ENCODE measurements at regions not wholly inside any gene's neighbourhood (a gene's known extent, or its start where the extent isn't known, plus 50 kb on each side); places are given as distances from the start of the nearest gene placed in this dataset.
"Not testable (repeated sequence)": the region's sequence is repeated elsewhere in the genome, so short reads cannot be mapped to it uniquely, and the experiment has no call there.

DNA sequence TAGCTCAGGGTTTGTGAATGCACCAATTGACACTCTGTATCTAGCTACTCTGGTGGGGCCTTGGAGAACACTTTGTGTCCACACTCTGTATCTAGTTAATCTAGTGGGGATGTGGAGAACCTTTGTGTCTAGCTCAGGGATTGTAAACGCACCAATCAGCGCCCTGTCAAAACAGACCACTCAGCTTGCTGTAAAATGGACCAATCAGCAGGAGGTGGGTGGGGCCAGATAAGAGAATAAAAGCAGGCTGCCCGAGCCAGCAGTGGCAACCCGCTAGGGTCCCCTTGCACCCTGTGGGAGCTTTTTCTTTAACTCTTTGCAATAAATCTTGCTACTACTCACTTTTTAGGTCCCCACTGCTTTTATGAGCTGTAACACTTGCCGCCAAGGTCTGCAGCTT is 115.6 kb upstream of the MBNL1 start:
- DNase-seq (ENCODE audit: low spot score): not testable (repeated sequence)

DNA sequence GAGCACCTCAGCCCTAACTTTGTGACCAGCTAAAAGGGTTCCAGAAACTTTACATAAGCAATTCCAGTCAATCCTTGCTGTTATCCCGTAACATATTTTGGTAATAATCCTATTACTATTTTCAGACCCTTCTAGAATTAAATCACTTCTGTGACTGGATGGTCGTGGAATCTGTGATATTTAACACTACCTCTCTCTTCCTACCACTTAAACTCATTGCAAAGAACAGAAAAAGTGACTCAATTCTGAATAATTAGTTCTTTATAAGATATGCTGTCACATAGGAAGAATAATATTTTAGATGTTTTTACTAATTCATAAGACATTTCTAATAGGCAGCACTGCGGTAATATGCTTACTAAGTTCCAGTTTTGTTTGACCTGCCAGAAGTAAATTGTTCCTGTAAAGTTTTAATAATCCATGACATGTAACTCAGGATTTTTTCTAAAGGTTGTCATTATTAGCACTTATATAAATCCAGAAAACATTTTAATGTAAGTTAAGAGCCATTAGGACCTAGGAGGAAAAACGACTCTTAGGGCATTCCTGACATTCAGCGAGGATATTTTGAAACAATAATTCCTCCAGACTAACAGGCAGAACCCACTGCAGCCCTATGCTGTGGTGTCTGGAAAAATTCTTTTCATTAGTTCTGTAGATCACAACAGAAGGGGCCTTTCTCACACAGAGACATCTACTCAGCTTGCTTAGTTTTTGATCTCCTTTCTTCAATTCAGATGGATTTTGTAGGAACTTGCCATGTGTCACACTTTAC is 113.3 kb upstream of the MBNL1 start:
- DNase-seq (ENCODE audit: low spot score): no peak

DNA sequence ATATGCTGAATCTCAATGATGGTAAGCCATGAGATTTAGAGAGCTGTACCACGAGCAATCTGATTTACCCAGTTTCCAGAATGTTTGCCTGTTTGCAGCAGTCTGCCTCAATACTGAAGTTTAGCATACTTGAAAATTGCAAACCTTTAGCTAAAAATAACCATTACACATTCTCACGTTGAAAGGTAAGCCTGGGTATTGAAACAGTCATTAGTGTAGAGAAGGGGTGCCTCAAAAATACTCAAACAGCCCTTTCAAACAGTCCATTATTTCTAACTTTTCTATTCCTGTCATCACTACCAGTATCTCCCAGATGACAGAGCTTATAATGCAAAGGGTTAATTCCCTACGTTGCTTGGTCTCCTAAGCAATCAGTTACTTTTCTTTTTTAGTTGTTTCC is 111.8 kb upstream of the MBNL1 start:
- no peak for DNase-seq (ENCODE audit: low spot score)

DNA sequence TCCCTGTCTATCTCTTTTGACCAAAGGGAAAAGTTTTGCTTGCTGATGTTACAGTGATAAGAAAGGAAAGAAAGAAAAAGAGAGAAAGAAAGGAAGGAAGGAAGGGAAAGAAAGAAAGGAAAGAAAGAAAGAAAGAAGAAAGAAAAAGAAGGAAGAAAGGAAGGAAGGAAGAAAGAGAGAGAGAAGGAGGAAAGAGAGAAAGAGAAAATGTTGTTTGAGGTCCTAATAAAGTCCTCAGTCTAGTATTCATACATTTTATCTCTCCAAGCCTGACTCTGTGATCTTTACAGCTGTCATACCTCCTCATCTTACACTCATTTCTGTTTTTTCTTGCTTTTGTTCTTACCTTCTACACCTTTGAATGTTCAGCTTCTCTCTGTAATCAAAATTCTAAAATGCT is 111.4 kb upstream of the MBNL1 start:
- DNase-seq (ENCODE audit: low spot score): no peak

- no peak for DNase-seq (ENCODE audit: low spot score)
These were observed 109.4 kb upstream of the MBNL1 start for GRCh38 chr3:152159328-152159727.

DNA sequence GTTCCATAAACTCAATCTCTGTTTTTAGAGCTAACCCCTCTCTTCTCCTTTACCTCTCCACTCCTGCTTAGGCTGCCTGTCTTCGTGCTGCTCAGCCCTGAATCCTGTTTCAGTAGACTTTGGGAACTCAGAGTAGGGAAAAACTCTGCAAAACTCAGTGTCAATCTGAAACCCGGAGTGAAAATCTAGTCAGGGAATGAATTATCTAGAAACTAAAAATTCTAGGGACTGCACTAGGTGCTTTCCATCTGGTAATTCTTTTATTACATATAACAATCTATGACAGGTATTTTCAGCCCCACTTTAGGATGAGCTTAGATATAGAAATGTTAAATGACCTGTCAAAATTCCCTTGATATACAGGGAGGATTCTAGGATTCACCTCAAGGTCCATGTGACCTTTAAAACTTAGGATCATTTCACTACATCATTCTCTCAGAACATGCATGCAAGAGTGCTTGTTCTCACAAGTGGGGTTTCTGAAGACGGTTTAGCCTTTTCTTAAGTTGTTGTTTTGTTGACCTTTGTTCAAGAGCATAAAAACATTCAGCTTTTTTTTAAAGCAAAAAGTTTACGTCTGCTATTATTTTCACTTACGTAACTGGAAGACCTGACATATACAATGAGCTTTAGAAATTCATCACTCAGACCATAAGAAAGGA is 108.2 kb upstream of the MBNL1 start:
- no peak for DNase-seq (ENCODE audit: low spot score)

- no peak for DNase-seq (ENCODE audit: low spot score)
These were observed 96.3 kb upstream of the MBNL1 start for GRCh38 chr3:152172460-152172859.

GRCh38 chr3:152173627-152174026 is 95.1 kb upstream of the MBNL1 start:
- DNase-seq (ENCODE audit: low spot score): no peak

- DNase-seq (ENCODE audit: low spot score): no peak
These were observed 93.7 kb upstream of the MBNL1 start for GRCh38 chr3:152174876-152175527.

DNA sequence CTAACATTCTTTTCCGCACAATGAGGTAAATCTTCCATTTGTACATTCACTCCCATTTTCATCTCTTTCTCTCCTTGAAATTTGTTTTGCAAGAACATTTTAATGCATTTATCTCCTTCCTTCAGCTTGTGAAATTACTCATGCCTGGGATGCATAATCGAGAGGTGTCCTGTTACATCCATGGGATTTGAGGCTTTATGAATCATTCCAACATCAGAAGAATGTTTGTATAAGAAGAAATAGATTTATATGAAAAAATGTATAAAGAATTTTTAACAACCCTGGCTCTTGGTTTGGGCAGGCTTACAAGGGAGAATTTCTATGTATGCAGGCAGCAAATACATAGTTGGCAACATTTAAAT is 93.2 kb upstream of the MBNL1 start:
- DNase-seq (ENCODE audit: low spot score): peak; percentile 22

- DNase-seq (ENCODE audit: low spot score): no peak
These were observed 92.5 kb upstream of the MBNL1 start for GRCh38 chr3:152176241-152176640.

- DNase-seq (ENCODE audit: low spot score): no peak
These were observed 91.7 kb upstream of the MBNL1 start for GRCh38 chr3:152176998-152177397.

- no peak for DNase-seq (ENCODE audit: low spot score)
These were observed 91.0 kb upstream of the MBNL1 start for GRCh38 chr3:152177757-152178156.

DNA sequence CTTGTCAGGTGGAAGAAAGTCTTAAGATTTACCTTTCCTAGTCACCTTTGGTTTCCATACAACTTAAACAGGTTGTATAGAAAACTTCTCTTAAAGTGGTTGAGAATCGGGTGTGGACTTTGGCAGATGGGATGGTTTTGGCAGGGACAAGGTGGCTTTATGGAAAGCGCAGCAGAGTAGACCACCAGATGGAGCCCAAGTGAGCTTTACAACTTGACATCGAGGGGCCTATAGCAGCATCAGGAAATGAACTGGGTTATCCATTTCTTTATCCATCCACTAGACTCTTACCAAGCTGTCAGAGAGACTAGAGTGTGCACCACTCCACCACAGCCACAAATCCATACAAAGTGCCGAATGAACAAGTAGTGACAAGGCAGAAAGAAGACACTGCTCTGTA is 85.3 kb upstream of the MBNL1 start:
- peak; percentile 36 for DNase-seq (ENCODE audit: low spot score)

DNA sequence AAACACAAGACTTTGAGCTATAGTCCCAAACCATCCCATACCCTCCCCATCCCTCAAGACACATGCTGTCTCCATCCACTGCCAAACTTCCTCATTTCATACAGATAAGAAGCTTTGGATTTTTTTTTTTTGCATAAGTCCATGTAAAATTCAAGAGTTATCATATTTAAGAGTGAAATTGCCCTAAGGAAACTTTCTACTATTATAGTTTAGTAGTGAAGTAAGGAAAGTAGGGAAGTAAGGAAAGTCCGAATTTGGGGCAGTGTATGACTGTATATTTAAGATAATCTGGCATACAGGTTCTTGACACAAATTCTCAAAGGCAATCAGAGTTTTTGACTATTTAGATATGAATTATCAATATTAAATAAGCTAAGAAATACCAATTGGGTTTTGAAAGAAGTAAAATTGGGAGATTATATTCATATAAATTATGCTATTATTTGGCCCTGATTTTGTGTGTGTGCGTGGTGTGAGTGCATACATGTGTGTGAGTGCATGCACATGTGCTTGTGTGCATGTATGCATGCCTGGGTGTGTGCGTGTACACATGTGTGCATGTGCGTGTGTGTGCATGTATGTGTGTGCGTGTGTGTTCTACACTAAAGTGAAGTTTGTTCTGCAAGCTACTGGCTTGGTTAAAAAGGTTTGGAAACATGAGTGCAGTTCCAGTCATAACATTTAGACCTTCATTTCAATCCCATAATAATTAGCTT is 83.6 kb upstream of the MBNL1 start:
- DNase-seq (ENCODE audit: low spot score): no peak

- DNase-seq (ENCODE audit: low spot score): no peak
These were observed 82.7 kb upstream of the MBNL1 start for GRCh38 chr3:152185891-152186630.

GRCh38 chr3:152190636-152191183 is 78.0 kb upstream of the MBNL1 start:
- DNase-seq (ENCODE audit: low spot score): no peak

GRCh38 chr3:152192050-152192449 is 76.7 kb upstream of the MBNL1 start:
- DNase-seq (ENCODE audit: low spot score): no peak

DNA sequence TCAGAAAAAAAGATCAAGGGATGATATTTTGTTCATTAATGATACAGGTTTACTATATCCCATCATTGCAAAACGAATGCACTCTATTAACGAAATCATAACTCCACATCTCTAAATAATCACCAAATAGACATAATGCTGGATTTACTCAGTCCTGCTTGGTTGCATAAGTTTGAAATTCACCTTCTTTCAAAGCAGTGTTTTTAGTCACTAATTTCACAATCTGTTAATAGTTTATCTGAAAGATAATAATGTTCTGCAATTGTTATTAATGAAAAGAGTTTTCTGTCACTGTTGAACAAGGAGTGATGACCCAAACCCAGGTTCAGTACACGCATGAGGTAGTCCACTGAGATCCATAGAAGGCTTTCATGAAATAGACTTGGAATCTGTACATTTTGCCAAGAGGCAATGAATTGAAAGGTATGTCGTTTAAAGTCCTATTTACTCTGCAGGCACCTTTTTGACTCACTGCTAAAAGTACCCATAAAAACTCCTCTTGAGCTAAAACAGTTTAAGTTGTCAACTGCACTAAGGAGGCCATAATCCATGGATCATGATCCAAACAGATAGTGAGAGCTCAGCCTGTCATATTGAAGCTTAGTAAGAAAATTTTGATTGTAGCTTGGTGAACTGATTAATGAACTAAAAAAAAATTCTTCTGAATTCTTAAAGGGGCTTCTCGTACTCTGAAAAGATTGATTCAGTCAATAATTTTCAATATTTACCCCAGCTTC is 75.6 kb upstream of the MBNL1 start:
- DNase-seq (ENCODE audit: low spot score): no peak

DNA sequence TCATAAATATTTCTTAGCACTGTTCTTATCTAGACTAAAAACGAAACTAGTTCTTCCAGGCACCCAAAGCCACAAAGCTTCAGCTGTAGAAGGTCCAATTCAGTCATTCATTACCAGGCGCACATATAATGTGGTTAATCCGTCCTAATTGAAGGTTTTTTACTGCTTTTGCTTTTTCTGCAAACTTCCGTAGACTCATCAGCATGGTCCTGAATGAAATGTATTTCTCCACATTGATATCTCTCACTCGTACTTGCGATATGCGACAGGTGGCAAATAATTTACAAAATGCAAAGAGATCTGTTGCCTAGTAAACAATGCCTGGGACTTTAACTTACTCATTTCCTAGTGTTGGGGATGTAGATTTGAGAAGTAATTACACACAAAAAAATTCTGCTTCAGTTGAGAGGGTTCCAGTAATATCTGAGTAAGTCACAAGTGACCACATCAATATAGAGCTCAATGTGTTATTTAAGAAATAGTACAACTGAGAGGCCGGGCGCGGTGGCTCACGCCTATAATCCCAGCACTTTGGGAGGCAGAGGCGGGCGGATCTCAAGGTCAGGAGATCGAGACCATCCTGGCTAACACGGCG is 75.0 kb upstream of the MBNL1 start:
- DNase-seq (ENCODE audit: low spot score): no peak

GRCh38 chr3:152195206-152195605 is 73.5 kb upstream of the MBNL1 start:
- DNase-seq (ENCODE audit: low spot score): no peak
